Hepatocyte (in vitro differentiated cells): ENCODE measurements at regions not wholly inside any gene's neighbourhood (a gene's known extent, or its start where the extent isn't known, plus 50 kb on each side); places are given as distances from the start of the nearest gene placed in this dataset.

Source experiments
- DNase-seq: peaks from one replicate; pipeline ENCODE4 v3.0.0-alpha.2; 2016; ENCODE audit warnings: low spot score
- H2AFZ ChIP-seq: fragments of 200-600 bp; sonication (generic); 2 replicates; pipeline ENCODE4 v1.6.0; 2016; ENCODE audit warnings: antibody characterized with exemption, mild to moderate bottlenecking
- H3K27ac ChIP-seq: fragments of 200-600 bp; sonication (generic); 2 replicates; pipeline ENCODE4 v1.5.1; 2016; ENCODE audit warnings: mild to moderate bottlenecking
- H3K27me3 ChIP-seq: fragments of 200-600 bp; sonication (generic); 2 replicates; pipeline ENCODE4 v1.6.1; 2016
- H3K36me3 ChIP-seq: fragments of 200-600 bp; sonication (generic); replicated peaks from 2 replicates; pipeline ENCODE4 v1.5.1; 2016; ENCODE audit warnings: low read depth; ENCODE audit not compliant: insufficient read depth
- H3K4me1 ChIP-seq: fragments of 200-600 bp; sonication (generic); 2 replicates; pipeline ENCODE4 v1.5.1; 2016; ENCODE audit warnings: mild to moderate bottlenecking, moderate library complexity; ENCODE audit not compliant: insufficient read depth
- H3K4me2 ChIP-seq: fragments of 200-600 bp; sonication (generic); 2 replicates; pipeline ENCODE4 v1.6.0; 2016
- H3K4me3 ChIP-seq: fragments of 200-600 bp; sonication (generic); 2 replicates; pipeline ENCODE4 v1.5.1; 2016; ENCODE audit warnings: mild to moderate bottlenecking
- H3K79me2 ChIP-seq: fragments of 200-600 bp; sonication (generic); 2 replicates; pipeline ENCODE4 v1.6.0; 2017; ENCODE audit warnings: mild to moderate bottlenecking
- H3K9me2 ChIP-seq: fragments of 200-600 bp; sonication (generic); replicated peaks from 2 replicates; pipeline ENCODE4 v1.6.0; 2017; ENCODE audit warnings: mild to moderate bottlenecking; ENCODE audit not compliant: insufficient read depth
- H3K9me3 ChIP-seq: fragments of 200-600 bp; sonication (generic); 2 replicates; pipeline ENCODE4 v1.5.1; 2016; ENCODE audit warnings: low read depth, mild to moderate bottlenecking
- H4K20me1 ChIP-seq: fragments of 200-600 bp; sonication (generic); 2 replicates; pipeline ENCODE4 v1.6.0; 2016; ENCODE audit warnings: mild to moderate bottlenecking; ENCODE audit not compliant: insufficient read depth, poor library complexity, severe bottlenecking
- EZH2 ChIP-seq: fragments of 200-600 bp; sonication (generic); IDR thresholded peaks from 2 replicates; pipeline ENCODE4 v1.6.1; 2016; ENCODE audit warnings: antibody characterized with exemption, mild to moderate bottlenecking, borderline replicate concordance
- EZH2phosphoT487 ChIP-seq: fragments of 200-600 bp; sonication (generic); IDR thresholded peaks from one replicate; pipeline ENCODE4 v1.6.1; 2018; ENCODE audit warnings: antibody characterized with exemption, mild to moderate bottlenecking, low read depth, moderate library complexity; ENCODE audit not compliant: unreplicated experiment, severe bottlenecking
- WGBS: methylation state at CpG from one replicate; pipeline ENCODE4 v1.1.6; 2016; ENCODE audit warnings: low lambda C conversion rate; ENCODE audit errors: missing lambda C conversion rate; 5-methylcytosine and 5-hydroxymethylcytosine counted together
- TF ChIP-seq, protein P1 (sequence below): fragments of 200-600 bp; sonication (generic); IDR thresholded peaks from 2 replicates; pipeline ENCODE4 v1.5.1; 2016; ENCODE audit warnings: antibody characterized with exemption, mild to moderate bottlenecking; ENCODE audit not compliant: poor library complexity

DNA sequence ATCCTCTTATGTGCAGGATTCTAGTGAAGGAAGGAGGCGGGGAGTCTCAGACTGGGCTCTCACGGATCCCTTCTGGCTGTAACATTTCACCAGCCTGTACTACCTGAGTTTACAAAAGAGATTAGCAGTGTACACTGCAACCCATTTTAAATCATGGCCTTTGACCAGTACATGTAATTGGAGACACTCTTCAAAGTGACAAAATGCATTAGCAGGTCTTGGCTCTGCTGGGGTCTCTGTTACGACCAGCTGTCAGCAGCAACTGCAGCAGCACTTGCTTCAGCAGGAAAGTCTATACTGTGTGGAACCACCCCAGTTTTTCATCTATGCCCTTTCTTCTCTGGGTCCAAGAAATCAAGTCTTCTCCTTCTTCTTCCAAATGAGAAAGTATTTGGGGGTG, 322.8 kb upstream of the ASIC2 start:
- Histone ChIP-seq H3K36me3 (no peaks in the 10 kb centered on the region), H3K27me3 (no peaks in the 10 kb centered on the region), H3K9me2 (no peaks in the 10 kb centered on the region), H3K4me3 (no peak overlapping the region), H3K27ac (no peak overlapping the region), H4K20me1 (no peaks in the 10 kb centered on the region), H3K79me2 (no peaks in the 10 kb centered on the region), H2AFZ (no peak overlapping the region), H3K4me1 (no peaks in the 10 kb centered on the region), H3K9me3 (no peaks in the 10 kb centered on the region), H3K4me2 (no peak overlapping the region)
- 26% methylated on average over 3 of the region's 3 CpGs for WGBS
- TF ChIP-seq, protein P1, sequence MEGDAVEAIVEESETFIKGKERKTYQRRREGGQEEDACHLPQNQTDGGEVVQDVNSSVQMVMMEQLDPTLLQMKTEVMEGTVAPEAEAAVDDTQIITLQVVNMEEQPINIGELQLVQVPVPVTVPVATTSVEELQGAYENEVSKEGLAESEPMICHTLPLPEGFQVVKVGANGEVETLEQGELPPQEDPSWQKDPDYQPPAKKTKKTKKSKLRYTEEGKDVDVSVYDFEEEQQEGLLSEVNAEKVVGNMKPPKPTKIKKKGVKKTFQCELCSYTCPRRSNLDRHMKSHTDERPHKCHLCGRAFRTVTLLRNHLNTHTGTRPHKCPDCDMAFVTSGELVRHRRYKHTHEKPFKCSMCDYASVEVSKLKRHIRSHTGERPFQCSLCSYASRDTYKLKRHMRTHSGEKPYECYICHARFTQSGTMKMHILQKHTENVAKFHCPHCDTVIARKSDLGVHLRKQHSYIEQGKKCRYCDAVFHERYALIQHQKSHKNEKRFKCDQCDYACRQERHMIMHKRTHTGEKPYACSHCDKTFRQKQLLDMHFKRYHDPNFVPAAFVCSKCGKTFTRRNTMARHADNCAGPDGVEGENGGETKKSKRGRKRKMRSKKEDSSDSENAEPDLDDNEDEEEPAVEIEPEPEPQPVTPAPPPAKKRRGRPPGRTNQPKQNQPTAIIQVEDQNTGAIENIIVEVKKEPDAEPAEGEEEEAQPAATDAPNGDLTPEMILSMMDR: no peak
- TF ChIP-seq EZH2: no peak
- no peak for TF ChIP-seq EZH2phosphoT487
- DNase-seq: no peak

DNA sequence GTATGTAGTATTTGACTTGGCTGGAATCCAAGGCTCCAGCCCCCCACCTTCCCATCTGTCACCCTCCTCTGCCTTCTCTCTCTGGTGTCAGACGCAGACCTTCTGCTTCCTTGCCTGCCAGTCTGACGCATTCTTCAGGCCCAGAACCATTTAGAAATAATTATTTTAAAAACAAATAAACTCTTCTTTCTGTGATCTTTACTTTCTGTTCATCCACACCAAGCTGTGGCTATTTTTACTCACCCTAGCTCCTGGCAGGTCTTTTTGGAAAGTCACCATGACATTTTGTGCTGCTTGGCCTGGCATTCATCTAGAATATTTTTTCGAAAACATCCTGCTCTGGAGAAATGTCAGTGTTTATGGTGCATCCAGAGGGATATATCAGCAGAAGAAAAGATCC, 330.7 kb upstream of the ASIC2 start:
- H3K9me2 ChIP-seq: no peaks in the 10 kb centered on the region
- no peaks in the 10 kb centered on the region for H3K36me3 ChIP-seq
- no peak overlapping the region for H2AFZ ChIP-seq
- DNase-seq: no peak
- no peak overlapping the region for H3K4me3 ChIP-seq
- 84% methylated on average over 3 of the region's 3 CpGs for WGBS
- H3K79me2 ChIP-seq: no peaks in the 10 kb centered on the region
- H3K27ac ChIP-seq: no peak overlapping the region
- H3K27me3 ChIP-seq: no peaks in the 10 kb centered on the region
- H3K4me1 ChIP-seq: no peaks in the 10 kb centered on the region
- H3K9me3 ChIP-seq: no peaks in the 10 kb centered on the region
- TF ChIP-seq, protein P1: no peak
- TF ChIP-seq EZH2: no peak
- TF ChIP-seq EZH2phosphoT487: no peak
- no peaks in the 10 kb centered on the region for H4K20me1 ChIP-seq
- H3K4me2 ChIP-seq: no peak overlapping the region

DNA sequence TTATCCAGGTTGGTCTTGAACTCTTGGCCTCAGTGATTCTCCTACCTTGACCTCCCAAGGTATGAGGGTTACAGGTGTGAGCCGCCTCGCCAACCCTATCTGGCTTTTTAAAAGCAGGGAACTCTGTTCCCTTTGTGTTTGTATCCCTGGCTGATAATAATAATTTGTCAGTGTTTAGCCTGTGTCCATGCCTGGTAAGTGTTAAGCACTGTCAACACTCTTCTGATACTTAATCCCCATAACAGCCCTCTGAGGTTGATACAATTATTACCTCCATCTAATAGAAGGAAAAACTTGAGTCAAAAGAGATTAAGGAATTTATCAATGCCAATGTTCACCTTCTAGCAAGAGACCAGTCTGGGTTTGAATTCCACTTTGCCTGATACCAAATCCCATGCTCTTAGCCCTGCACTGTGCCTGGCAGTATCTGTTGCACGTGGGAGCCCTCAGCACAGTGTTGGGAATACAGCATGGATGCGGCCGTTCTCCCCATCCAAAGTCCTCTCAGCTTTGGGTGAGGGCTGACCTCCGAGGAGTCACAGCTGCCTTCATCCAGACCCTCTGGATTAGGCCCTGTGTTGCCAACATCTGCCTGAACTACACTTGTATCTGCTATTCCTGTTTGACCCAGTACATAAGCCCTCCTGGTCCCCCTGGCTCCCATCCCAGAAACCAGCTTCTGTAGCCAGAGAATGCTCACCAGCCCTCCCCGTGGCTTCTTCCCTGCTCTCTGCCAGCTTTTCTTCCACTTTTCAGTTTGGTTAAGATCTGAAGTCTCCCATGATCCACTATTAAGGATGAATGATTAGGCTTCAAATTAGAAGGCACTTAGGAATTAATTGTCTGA, 335.6 kb upstream of the ASIC2 start:
- Histone ChIP-seq H3K4me1 (no peaks in the 10 kb centered on the region), H3K4me3 (no peak overlapping the region), H3K27ac (no peak overlapping the region), H3K9me3 (no peaks in the 10 kb centered on the region), H3K27me3 (no peaks in the 10 kb centered on the region), H3K36me3 (no peaks in the 10 kb centered on the region), H3K79me2 (no peaks in the 10 kb centered on the region), H3K4me2 (no peak overlapping the region), H3K9me2 (no peaks in the 10 kb centered on the region), H2AFZ (no peak overlapping the region), H4K20me1 (no peaks in the 10 kb centered on the region)
- TF ChIP-seq, protein P1: no peak
- TF ChIP-seq EZH2 (no peak), EZH2phosphoT487 (no peak)
- WGBS: 76% methylated on average over 7 of the region's 7 CpGs
- no peak for DNase-seq
